ENCODE measurements at regions not wholly inside any gene's neighbourhood (a gene's known extent, or its start where the extent isn't known, plus 50 kb on each side); places are given as distances from the start of the nearest gene placed in this dataset.

GRCh38 chr7:17598305-17598704, 299.9 kb downstream of the AHR start:
- TF ChIP-seq, protein P1, sequence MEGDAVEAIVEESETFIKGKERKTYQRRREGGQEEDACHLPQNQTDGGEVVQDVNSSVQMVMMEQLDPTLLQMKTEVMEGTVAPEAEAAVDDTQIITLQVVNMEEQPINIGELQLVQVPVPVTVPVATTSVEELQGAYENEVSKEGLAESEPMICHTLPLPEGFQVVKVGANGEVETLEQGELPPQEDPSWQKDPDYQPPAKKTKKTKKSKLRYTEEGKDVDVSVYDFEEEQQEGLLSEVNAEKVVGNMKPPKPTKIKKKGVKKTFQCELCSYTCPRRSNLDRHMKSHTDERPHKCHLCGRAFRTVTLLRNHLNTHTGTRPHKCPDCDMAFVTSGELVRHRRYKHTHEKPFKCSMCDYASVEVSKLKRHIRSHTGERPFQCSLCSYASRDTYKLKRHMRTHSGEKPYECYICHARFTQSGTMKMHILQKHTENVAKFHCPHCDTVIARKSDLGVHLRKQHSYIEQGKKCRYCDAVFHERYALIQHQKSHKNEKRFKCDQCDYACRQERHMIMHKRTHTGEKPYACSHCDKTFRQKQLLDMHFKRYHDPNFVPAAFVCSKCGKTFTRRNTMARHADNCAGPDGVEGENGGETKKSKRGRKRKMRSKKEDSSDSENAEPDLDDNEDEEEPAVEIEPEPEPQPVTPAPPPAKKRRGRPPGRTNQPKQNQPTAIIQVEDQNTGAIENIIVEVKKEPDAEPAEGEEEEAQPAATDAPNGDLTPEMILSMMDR (IDR thresholded peaks at IDR 0.05; ENCODE audit: insufficient read depth, low read depth, low read length): no peak
- TF ChIP-seq EZH2 (IDR thresholded peaks at IDR 0.05; ENCODE audit: insufficient read depth, low read length): no peak

Measured in astrocyte (in vitro differentiated cells and primary cell).